HEK293T (cell line): ENCODE measurements at regions not wholly inside any gene's neighbourhood (a gene's known extent, or its start where the extent isn't known, plus 50 kb on each side); places are given as distances from the start of the nearest gene placed in this dataset.

Source experiments
- FOXA1 ChIP-seq: fragments of 450-650 bp; IDR thresholded peaks from 2 replicates; pipeline ENCODE4 v1.6.1; 2016; ENCODE audit warnings: mild to moderate bottlenecking
- FOXK2 ChIP-seq: fragments of 450-650 bp; IDR thresholded peaks from 2 replicates; pipeline ENCODE4 v1.6.1; 2016; ENCODE audit warnings: mild to moderate bottlenecking
- FOXM1 ChIP-seq: fragments of 450-650 bp; IDR thresholded peaks from 2 replicates; pipeline ENCODE4 v1.6.1; 2017; ENCODE audit warnings: mild to moderate bottlenecking, borderline replicate concordance
- L3MBTL2 ChIP-seq: fragments of 450-650 bp; conservative IDR thresholded peaks from 2 replicates; pipeline ENCODE4 v1.6.1; 2016; ENCODE audit warnings: mild to moderate bottlenecking
- SP1 ChIP-seq: fragments of 450-650 bp; IDR thresholded peaks from 2 replicates; pipeline ENCODE4 v1.6.1; 2017
- SUZ12 ChIP-seq: fragments of 450-650 bp; IDR thresholded peaks from 2 replicates; pipeline ENCODE4 v1.6.1; 2016; ENCODE audit warnings: mild to moderate bottlenecking
- TARDBP ChIP-seq: fragments of 450-650 bp; IDR thresholded peaks from 2 replicates; pipeline ENCODE4 v1.6.1; 2016
- ZNF384 ChIP-seq: fragments of 450-650 bp; IDR thresholded peaks from 2 replicates; pipeline ENCODE4 v1.6.1; 2016

DNA sequence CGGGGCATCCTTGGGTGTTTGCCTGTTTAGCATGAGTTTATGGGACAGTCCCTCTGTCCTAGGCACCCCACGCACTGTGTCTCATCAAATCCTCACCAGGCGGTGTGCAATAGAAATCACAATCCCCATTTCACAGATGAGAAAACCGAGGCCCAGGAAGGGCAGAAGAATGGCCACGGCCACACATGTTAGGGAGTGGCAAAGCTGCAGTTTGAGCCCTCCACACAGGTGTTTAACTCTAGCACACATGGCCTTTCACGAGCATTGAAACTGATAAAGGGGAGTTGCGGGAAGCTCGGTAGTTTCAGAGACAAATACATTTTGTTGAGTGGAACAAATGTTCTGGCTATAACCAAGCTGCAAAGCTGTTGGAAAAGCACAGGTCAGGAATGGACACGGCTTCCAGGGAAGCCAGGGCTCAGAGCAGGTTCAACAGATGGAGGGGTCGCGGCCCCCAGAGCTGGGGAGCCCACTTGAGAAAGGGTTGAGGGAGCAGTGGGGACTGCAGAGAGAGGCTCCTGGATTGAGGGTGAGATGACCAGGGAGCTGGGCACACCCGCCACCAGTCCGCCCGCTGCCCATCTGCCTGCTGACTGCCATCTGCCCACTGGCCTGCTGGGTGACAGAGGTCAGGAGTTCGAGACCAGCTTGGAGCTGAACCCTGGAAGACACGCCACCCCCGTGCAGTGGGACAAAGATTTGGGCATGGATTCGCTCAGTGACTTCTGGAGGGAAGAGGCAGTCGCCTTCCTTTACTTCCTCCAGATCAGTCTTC is 154.7 kb downstream of the URI1 start:
- TF ChIP-seq FOXK2 (no peak), SP1 (no peak), L3MBTL2 (no peak), ZNF384 (no peak), TARDBP (no peak), FOXA1 (no peak), SUZ12 (no peak), FOXM1 (no peak)
